Karpas-422 (cell line): ENCODE measurements at regions not wholly inside any gene's neighbourhood (a gene's known extent, or its start where the extent isn't known, plus 50 kb on each side); places are given as distances from the start of the nearest gene placed in this dataset.
"Not testable (repeated sequence)": the region's sequence is repeated elsewhere in the genome, so short reads cannot be mapped to it uniquely, and the experiment has no call there.

ENCODE experiments used
- DNase-seq: peaks from one replicate; pipeline ENCODE4 v3.0.0-alpha.2; 2015
- H2AFZ ChIP-seq: fragments of 200-600 bp; sonication (generic); 2 replicates; pipeline ENCODE4 v1.6.1; 2014; ENCODE audit warnings: antibody characterized with exemption, low read length, mixed read lengths
- H3K27ac ChIP-seq: fragments of 200-600 bp; sonication (generic); 2 replicates; pipeline ENCODE4 v1.5.1; 2014; ENCODE audit warnings: mild to moderate bottlenecking, low read length, moderate library complexity
- H3K27me3 ChIP-seq: fragments of 200-600 bp; sonication (generic); 2 replicates; pipeline ENCODE4 v1.6.1; 2014; ENCODE audit warnings: low read length, mixed read lengths
- H3K36me3 ChIP-seq: fragments of 200-600 bp; sonication (generic); 2 replicates; pipeline ENCODE4 v1.6.1; 2014; ENCODE audit warnings: low read length, mixed read lengths; ENCODE audit not compliant: insufficient read depth
- H3K4me1 ChIP-seq: fragments of 200-600 bp; sonication (generic); 2 replicates; pipeline ENCODE4 v1.6.1; 2014; ENCODE audit warnings: mild to moderate bottlenecking, low read length, mixed read lengths
- H3K4me2 ChIP-seq: fragments of 200-600 bp; sonication (generic); 2 replicates; pipeline ENCODE4 v1.6.1; 2014; ENCODE audit warnings: low read length, low read depth, mild to moderate bottlenecking; ENCODE audit not compliant: poor library complexity, severe bottlenecking
- H3K4me3 ChIP-seq: fragments of 200-600 bp; sonication (generic); 2 replicates; pipeline ENCODE4 v1.5.1; 2014; ENCODE audit warnings: mild to moderate bottlenecking, antibody characterized with exemption, low read length, mixed read lengths
- H3K79me2 ChIP-seq: fragments of 200-600 bp; sonication (generic); 2 replicates; pipeline ENCODE4 v1.6.1; 2014; ENCODE audit warnings: mild to moderate bottlenecking, low read length, mixed read lengths
- H3K9ac ChIP-seq: fragments of 200-600 bp; sonication (generic); 2 replicates; pipeline ENCODE4 v1.6.0; 2014; ENCODE audit warnings: low read length
- H3K9me2 ChIP-seq: fragments of 200-600 bp; sonication (generic), shearing (Covaris generic); replicated peaks from 2 replicates; pipeline ENCODE4 v1.6.0; 2014; ENCODE audit warnings: mild to moderate bottlenecking, low read length, moderate library complexity; ENCODE audit not compliant: insufficient read depth
- H3K9me3 ChIP-seq: fragments of 300-700, 200-600 bp; sonication (generic); 2 replicates; pipeline ENCODE4 v1.6.1; 2014; ENCODE audit warnings: low read length, mixed read lengths
- H4K20me1 ChIP-seq: fragments of 200-600 bp; sonication (generic); 2 replicates; pipeline ENCODE4 v1.6.1; 2014; ENCODE audit warnings: mild to moderate bottlenecking, antibody characterized with exemption, low read length, low read depth; ENCODE audit not compliant: insufficient read depth

DNA sequence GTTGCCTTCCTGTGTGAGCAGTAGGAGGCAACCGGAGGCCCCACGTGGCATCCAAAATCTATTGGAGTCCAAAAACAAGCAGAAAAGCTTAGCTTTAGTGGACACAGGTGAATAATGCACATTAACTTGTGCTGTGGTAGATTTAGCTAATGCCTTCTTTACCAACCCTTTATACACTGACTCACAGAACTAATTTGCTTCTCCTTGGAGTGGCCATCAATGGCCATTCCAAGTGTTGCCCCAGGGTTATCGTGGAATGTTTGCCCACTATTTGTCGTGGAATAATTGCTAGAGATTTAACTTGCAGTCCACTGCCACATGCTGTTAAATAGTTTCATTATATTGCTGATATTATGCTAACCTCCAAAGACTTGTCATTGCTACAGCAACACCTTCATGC, 729.1 kb downstream of the STPG2 start:
- Histone ChIP-seq H3K9me3 (peaks cover 35% of the 10 kb centered on the region), H3K36me3 (no peaks in the 10 kb centered on the region), H3K9me2 (no peaks in the 10 kb centered on the region), H3K4me2 (no peak overlapping the region), H3K4me3 (no peak overlapping the region), H4K20me1 (no peaks in the 10 kb centered on the region), H3K9ac (no peak overlapping the region), H3K79me2 (no peaks in the 10 kb centered on the region), H2AFZ (no peak overlapping the region), H3K27ac (no peak overlapping the region), H3K4me1 (no peaks in the 10 kb centered on the region), H3K27me3 (no peaks in the 10 kb centered on the region)
- no peak for DNase-seq

DNA sequence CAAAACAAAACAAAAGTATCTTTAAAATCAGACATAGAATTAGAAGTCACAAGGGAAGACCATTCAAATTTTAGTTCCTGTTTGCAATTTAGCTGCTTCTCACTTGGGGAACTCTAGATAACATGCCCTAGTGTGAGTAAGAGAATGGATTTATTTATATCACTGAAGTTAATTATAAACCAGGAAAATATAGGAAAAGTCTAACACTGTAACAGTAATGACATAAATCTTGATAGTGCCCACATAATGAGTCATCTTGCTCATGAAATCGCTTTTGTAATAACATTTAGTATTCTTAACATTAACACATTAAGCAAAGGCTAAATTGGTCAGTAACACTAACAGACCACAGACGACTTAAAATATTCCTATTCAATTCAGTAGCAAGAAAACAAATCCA, 710.7 kb downstream of the STPG2 start:
- DNase-seq, result no peak
- H3K27me3 ChIP-seq, result no peaks in the 10 kb centered on the region
- no peak overlapping the region for H3K4me3 ChIP-seq
- H3K9me2 ChIP-seq, result no peaks in the 10 kb centered on the region
- H2AFZ ChIP-seq, result no peak overlapping the region
- H4K20me1 ChIP-seq, result no peaks in the 10 kb centered on the region
- H3K4me2 ChIP-seq, result no peak overlapping the region
- peaks cover 20% of the 10 kb centered on the region for H3K9me3 ChIP-seq
- H3K9ac ChIP-seq, result no peak overlapping the region
- no peaks in the 10 kb centered on the region for H3K36me3 ChIP-seq
- H3K4me1 ChIP-seq, result no peaks in the 10 kb centered on the region
- H3K27ac ChIP-seq, result no peak overlapping the region
- H3K79me2 ChIP-seq, result no peaks in the 10 kb centered on the region

- not testable (repeated sequence) for H2AFZ ChIP-seq, H3K4me2 ChIP-seq, H3K27ac ChIP-seq, H3K4me1 ChIP-seq, H3K27me3 ChIP-seq, H3K79me2 ChIP-seq, H3K9ac ChIP-seq, DNase-seq, H3K9me2 ChIP-seq, H3K4me3 ChIP-seq, H4K20me1 ChIP-seq, H3K36me3 ChIP-seq
- peaks cover 19% of the 10 kb centered on the region for H3K9me3 ChIP-seq
Observed at GRCh38 chr4:97437998-97438705, 705.1 kb downstream of the STPG2 start.

- no peak for DNase-seq
- peaks cover 32% of the 10 kb centered on the region for H3K9me3 ChIP-seq
- no peak overlapping the region for H3K4me2 ChIP-seq
- H3K27me3 ChIP-seq, result no peaks in the 10 kb centered on the region
- no peaks in the 10 kb centered on the region for H4K20me1 ChIP-seq
- no peaks in the 10 kb centered on the region for H3K9me2 ChIP-seq
- no peaks in the 10 kb centered on the region for H3K36me3 ChIP-seq
- no peaks in the 10 kb centered on the region for H3K4me1 ChIP-seq
- no peak overlapping the region for H3K4me3 ChIP-seq
- no peak overlapping the region for H3K9ac ChIP-seq
- H3K27ac ChIP-seq, result no peak overlapping the region
- no peaks in the 10 kb centered on the region for H3K79me2 ChIP-seq
- no peak overlapping the region for H2AFZ ChIP-seq
Observed at GRCh38 chr4:97453186-97453585, 690.1 kb downstream of the STPG2 start.

- Histone ChIP-seq H3K9me3 (peaks cover 30% of the 10 kb centered on the region), H3K36me3 (no peaks in the 10 kb centered on the region), H3K4me2 (no peak overlapping the region), H3K27me3 (no peaks in the 10 kb centered on the region), H3K9ac (no peak overlapping the region), H3K4me1 (no peaks in the 10 kb centered on the region), H2AFZ (no peak overlapping the region), H3K79me2 (no peaks in the 10 kb centered on the region), H4K20me1 (no peaks in the 10 kb centered on the region), H3K27ac (no peak overlapping the region), H3K4me3 (no peak overlapping the region), H3K9me2 (no peaks in the 10 kb centered on the region)
- no peak for DNase-seq
Observed at GRCh38 chr4:97457253-97457652, 686.0 kb downstream of the STPG2 start.

- H3K4me3 ChIP-seq, result no peak overlapping the region
- H3K9me3 ChIP-seq, result peaks cover 28% of the 10 kb centered on the region
- H4K20me1 ChIP-seq, result no peaks in the 10 kb centered on the region
- no peak overlapping the region for H3K4me2 ChIP-seq
- no peaks in the 10 kb centered on the region for H3K4me1 ChIP-seq
- H3K27ac ChIP-seq, result no peak overlapping the region
- H3K27me3 ChIP-seq, result no peaks in the 10 kb centered on the region
- H2AFZ ChIP-seq, result no peak overlapping the region
- no peaks in the 10 kb centered on the region for H3K9me2 ChIP-seq
- no peaks in the 10 kb centered on the region for H3K36me3 ChIP-seq
- H3K9ac ChIP-seq, result no peak overlapping the region
- DNase-seq, result no peak
- H3K79me2 ChIP-seq, result no peaks in the 10 kb centered on the region
Observed at GRCh38 chr4:97468272-97468671, 675.0 kb downstream of the STPG2 start.

DNA sequence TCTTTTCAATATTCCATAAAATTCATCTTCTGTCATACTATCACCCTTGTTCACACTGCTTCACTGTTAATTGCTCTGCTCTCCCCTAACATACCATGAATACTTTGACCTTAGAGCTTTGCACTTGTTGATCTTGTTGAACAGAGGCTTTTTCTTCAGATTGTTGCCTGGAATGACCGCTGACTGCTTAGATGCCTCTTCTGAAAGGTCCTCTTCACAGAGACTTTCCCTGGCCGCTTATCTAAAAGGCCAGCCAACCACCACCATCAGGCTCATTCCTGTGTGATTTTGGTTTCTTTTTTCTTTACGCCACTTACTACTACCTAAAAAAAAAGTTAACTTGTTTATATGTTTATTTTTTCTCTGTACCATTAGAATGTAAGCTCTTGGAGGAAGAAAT, 667.7 kb downstream of the STPG2 start:
- DNase-seq, result no peak
- no peaks in the 10 kb centered on the region for H4K20me1 ChIP-seq
- H3K9me2 ChIP-seq, result no peaks in the 10 kb centered on the region
- H3K79me2 ChIP-seq, result no peaks in the 10 kb centered on the region
- H2AFZ ChIP-seq, result no peak overlapping the region
- H3K4me2 ChIP-seq, result no peak overlapping the region
- H3K4me1 ChIP-seq, result no peaks in the 10 kb centered on the region
- H3K36me3 ChIP-seq, result no peaks in the 10 kb centered on the region
- peaks cover 24% of the 10 kb centered on the region for H3K9me3 ChIP-seq
- H3K27me3 ChIP-seq, result no peaks in the 10 kb centered on the region
- no peak overlapping the region for H3K9ac ChIP-seq
- no peak overlapping the region for H3K4me3 ChIP-seq
- H3K27ac ChIP-seq, result no peak overlapping the region

GRCh38 chr4:97477974-97478373, 665.3 kb downstream of the STPG2 start:
- Histone ChIP-seq H3K9me3 (peaks cover 27% of the 10 kb centered on the region), H2AFZ (no peak overlapping the region), H3K27ac (no peak overlapping the region), H3K27me3 (no peaks in the 10 kb centered on the region), H3K9me2 (no peaks in the 10 kb centered on the region), H3K36me3 (no peaks in the 10 kb centered on the region), H4K20me1 (no peaks in the 10 kb centered on the region), H3K9ac (no peak overlapping the region), H3K4me3 (no peak overlapping the region), H3K4me2 (no peak overlapping the region), H3K79me2 (no peaks in the 10 kb centered on the region), H3K4me1 (no peaks in the 10 kb centered on the region)
- DNase-seq, result no peak

DNA sequence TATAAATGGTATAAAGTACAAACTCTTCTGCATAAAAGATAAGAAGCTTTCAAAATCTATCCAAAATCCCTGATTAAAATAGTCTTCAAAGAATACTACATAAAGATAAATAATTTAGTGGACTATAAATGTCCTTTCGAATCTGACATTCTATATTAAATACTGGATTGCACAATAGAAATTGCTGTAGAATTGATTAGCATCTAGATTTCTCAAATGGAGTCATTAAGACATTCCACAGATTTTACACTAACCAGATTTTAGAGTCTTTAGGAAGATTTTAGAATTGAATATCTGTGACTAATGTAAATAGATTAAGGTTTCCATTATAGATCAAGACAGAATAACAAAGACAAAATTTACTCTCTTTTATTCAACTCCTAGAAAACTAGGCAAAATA, 663.9 kb downstream of the STPG2 start:
- Histone ChIP-seq H3K4me2 (no peak overlapping the region), H3K36me3 (no peaks in the 10 kb centered on the region), H3K9ac (no peak overlapping the region), H3K79me2 (no peaks in the 10 kb centered on the region), H3K27ac (no peak overlapping the region), H3K9me2 (no peaks in the 10 kb centered on the region), H4K20me1 (no peaks in the 10 kb centered on the region), H3K4me1 (no peaks in the 10 kb centered on the region), H2AFZ (no peak overlapping the region), H3K27me3 (no peaks in the 10 kb centered on the region), H3K4me3 (no peak overlapping the region), H3K9me3 (peaks cover 27% of the 10 kb centered on the region)
- DNase-seq, result no peak
